Breast epithelium (tissue), 4 donors: ENCODE measurements at regions not wholly inside any gene's neighbourhood (a gene's known extent, or its start where the extent isn't known, plus 50 kb on each side); places are given as distances from the start of the nearest gene placed in this dataset.

Experiments
- DNase-seq, 2 donors: peaks; one replicate each; pipeline ENCODE4 v3.0.0-alpha.2; 2019; ENCODE audit warnings: low spot score in 2 of 2
- H3K27ac ChIP-seq, 2 donors: fragments of 200-600 bp; sonication (generic) in 1 of 2; one replicate each; pipeline ENCODE4 v1.5.1; 2016 to 2019; ENCODE audit warnings: mild to moderate bottlenecking in 1 of 2
- H3K27me3 ChIP-seq, 2 donors: fragments of 200-600 bp; sonication (generic) in 1 of 2; one replicate each; pipeline versions ENCODE4 v1.5.1 to v1.6.0; 2017 to 2019; ENCODE audit warnings: control low read depth in 1 of 2, mild to moderate bottlenecking in 1 of 2
- H3K36me3 ChIP-seq: fragments of 200-600 bp; one replicate; pipeline ENCODE4 v1.5.1; 2019
- H3K4me1 ChIP-seq, 2 donors: fragments of 200-600 bp; sonication (generic); one replicate each; pipeline ENCODE4 v1.5.1; 2016 to 2019; ENCODE audit warnings: control low read depth in 1 of 2
- H3K4me3 ChIP-seq, 3 donors: fragments of 200-600 bp; sonication (generic); 1 replicate in 2 of 3; 2 replicates in 1 of 3; pipeline ENCODE4 v1.5.1; 2016 to 2019; ENCODE audit warnings: mild to moderate bottlenecking in 3 of 3, moderate library complexity in 2 of 3
- H3K9me3 ChIP-seq, 2 donors: fragments of 200-600 bp; sonication (generic) in 1 of 2; one replicate each; pipeline ENCODE4 v1.5.1; 2016 to 2019; ENCODE audit warnings: control low read depth in 1 of 2
- CTCF ChIP-seq, 3 donors: fragments of 450-650 bp; IDR thresholded peaks; one replicate each; pipeline ENCODE4 v1.5.1; 2016 to 2017; ENCODE audit warnings: antibody characterized with exemption in 3 of 3, mild to moderate bottlenecking in 3 of 3, moderate library complexity in 3 of 3
- POLR2A ChIP-seq: fragments of 450-650 bp; IDR thresholded peaks from one replicate; pipeline ENCODE4 v1.6.1; 2016; ENCODE audit warnings: antibody characterized with exemption, mild to moderate bottlenecking, moderate library complexity
- POLR2AphosphoS5 ChIP-seq, 3 donors: sonication (generic); formaldehyde crosslinking; IDR thresholded peaks; one replicate each; pipeline ENCODE4 v1.6.1; 2017; ENCODE audit warnings: antibody characterized with exemption in 3 of 3
- intact Hi-C: fragments of 100-400 bp; cut with DNase I; formaldehyde crosslinking; loops from one replicate; pipeline ENCODE4 v1.15.1; 2023; ENCODE audit warnings: low total_unique reads

GRCh38 chr4:151967074-151967473, 206.3 kb upstream of the GATB start:
- no peaks in the 10 kb centered on the region for H3K27me3 ChIP-seq
- H3K36me3 ChIP-seq, result no peaks in the 10 kb centered on the region
- H3K4me3 ChIP-seq, result no peak overlapping the region
- no peak for DNase-seq
- no peak for TF ChIP-seq POLR2A
- TF ChIP-seq POLR2AphosphoS5 (IDR thresholded peaks at IDR 0.05), result no peak
- no peak for TF ChIP-seq CTCF (IDR thresholded peaks at IDR 0.05)
- H3K4me1 ChIP-seq, result no peaks in the 10 kb centered on the region
- intact Hi-C loops, result no loop called here
- no peaks in the 10 kb centered on the region for H3K9me3 ChIP-seq
- no peak overlapping the region for H3K27ac ChIP-seq

- no peaks in the 10 kb centered on the region for H3K4me1 ChIP-seq
- no peak overlapping the region for H3K27ac ChIP-seq
- no peak overlapping the region for H3K4me3 ChIP-seq
- no peaks in the 10 kb centered on the region for H3K27me3 ChIP-seq
- no peaks in the 10 kb centered on the region for H3K36me3 ChIP-seq
- H3K9me3 ChIP-seq, result no peaks in the 10 kb centered on the region
- TF ChIP-seq POLR2AphosphoS5 (IDR thresholded peaks at IDR 0.05), result no peak
- TF ChIP-seq POLR2A, result no peak
- no peak for TF ChIP-seq CTCF (IDR thresholded peaks at IDR 0.05)
- DNase-seq, result no peak
- intact Hi-C loops, result no loop called here
Measured at GRCh38 chr4:151962138-151962823, 201.5 kb upstream of the GATB start.

- H3K4me3 ChIP-seq, result no peak overlapping the region
- H3K27me3 ChIP-seq, result no peaks in the 10 kb centered on the region
- no peaks in the 10 kb centered on the region for H3K9me3 ChIP-seq
- DNase-seq, result no peak
- TF ChIP-seq CTCF (IDR thresholded peaks at IDR 0.05), result no peak
- H3K36me3 ChIP-seq, result no peaks in the 10 kb centered on the region
- H3K4me1 ChIP-seq, result no peaks in the 10 kb centered on the region
- no peak overlapping the region for H3K27ac ChIP-seq
- intact Hi-C loops, result no loop called here
Measured at GRCh38 chr4:151961456-151961855, 200.6 kb upstream of the GATB start.

GRCh38 chr4:151960449-151961230, 199.8 kb upstream of the GATB start:
- TF ChIP-seq CTCF (IDR thresholded peaks at IDR 0.05) (no peak), POLR2A (no peak), POLR2AphosphoS5 (IDR thresholded peaks at IDR 0.05) (no peak)
- no peak overlapping the region for H3K4me3 ChIP-seq
- intact Hi-C loops, result no loop called here
- no peaks in the 10 kb centered on the region for H3K36me3 ChIP-seq
- H3K4me1 ChIP-seq, result no peaks in the 10 kb centered on the region
- no peaks in the 10 kb centered on the region for H3K27me3 ChIP-seq
- no peak overlapping the region for H3K27ac ChIP-seq
- H3K9me3 ChIP-seq, result no peaks in the 10 kb centered on the region
- no peak for DNase-seq

GRCh38 chr4:151957153-151957552, 196.3 kb upstream of the GATB start:
- Histone ChIP-seq H3K4me1 (no peaks in the 10 kb centered on the region), H3K27ac (no peak overlapping the region), H3K9me3 (no peaks in the 10 kb centered on the region), H3K36me3 (no peaks in the 10 kb centered on the region), H3K4me3 (no peak overlapping the region), H3K27me3 (no peaks in the 10 kb centered on the region)
- intact Hi-C loops, result no loop called here
- TF ChIP-seq CTCF (IDR thresholded peaks at IDR 0.05) (no peak), POLR2AphosphoS5 (IDR thresholded peaks at IDR 0.05) (no peak)
- DNase-seq, result no peak
